CD4-positive, alpha-beta memory T cell (primary cell): ENCODE measurements at regions not wholly inside any gene's neighbourhood (a gene's known extent, or its start where the extent isn't known, plus 50 kb on each side); places are given as distances from the start of the nearest gene placed in this dataset.

ENCODE experiments used
- CTCF ChIA-PET: fragments of 350-600 bp; sonication (Branson Sonifier 250); formaldehyde crosslinking; loops from one replicate; lab custom pipeline; 2021; ENCODE audit warnings: inconsistent platforms; ENCODE audit not compliant: partially characterized antibody; lab: Charles Lee
- POLR2A ChIA-PET: fragments of 350-600 bp; sonication (Branson Sonifier 250); formaldehyde crosslinking; loops from one replicate; lab custom pipeline; 2021; ENCODE audit not compliant: partially characterized antibody; lab: Charles Lee
- DNase-seq, 5 donors: peaks; one replicate each; pipeline versions ENCODE4 v3.0.0 to v3.0.0-alpha.2; 2020 to 2022; ENCODE audit warnings: mixed read lengths in 1 of 5
- H3K27ac ChIP-seq: one replicate; pipeline ENCODE4 v1.7.0; 2013; ENCODE audit warnings: low read depth, low read length
- H3K27me3 ChIP-seq: 2 replicates; pipeline ENCODE4 v1.7.0; 2013; ENCODE audit warnings: mild to moderate bottlenecking, low read length, moderate library complexity; ENCODE audit not compliant: insufficient read depth
- H3K36me3 ChIP-seq: 2 replicates; pipeline ENCODE4 v1.7.0; 2013; ENCODE audit warnings: mild to moderate bottlenecking, low read length, moderate library complexity; ENCODE audit not compliant: insufficient read depth
- H3K4me1 ChIP-seq: 2 replicates; pipeline ENCODE4 v1.7.0; 2013; ENCODE audit warnings: mild to moderate bottlenecking, low read length, moderate library complexity; ENCODE audit not compliant: insufficient read depth
- H3K4me3 ChIP-seq, 2 donors: one replicate each; pipeline ENCODE4 v1.7.0; 2013; ENCODE audit warnings: low read length in 2 of 2, mild to moderate bottlenecking in 1 of 2
- H3K9me3 ChIP-seq, 2 donors: one replicate each; pipeline ENCODE4 v1.7.0; 2013; ENCODE audit warnings: low read length in 2 of 2, control low read depth in 1 of 2; ENCODE audit not compliant: control insufficient read depth in 1 of 2
- H3K27ac Mint-ChIP-seq, 7 donors: one replicate each; pipeline ENCODE4 v1.8.0; 2020 to 2021; ENCODE audit warnings: mixed read lengths in 7 of 7, mild to moderate bottlenecking in 6 of 7, inconsistent platforms in 3 of 7, moderate library complexity in 3 of 7
- H3K27me3 Mint-ChIP-seq, 2 donors: one replicate each; pipeline ENCODE4 v1.8.0; 2020 to 2021; ENCODE audit warnings: mixed read lengths in 2 of 2
- H3K36me3 Mint-ChIP-seq, 2 donors: one replicate each; pipeline ENCODE4 v1.8.0; 2020 to 2021; ENCODE audit warnings: mixed read lengths in 2 of 2, inconsistent platforms in 1 of 2, mild to moderate bottlenecking in 1 of 2
- H3K4me1 Mint-ChIP-seq, 4 donors: one replicate each; pipeline ENCODE4 v1.8.0; 2020 to 2021; ENCODE audit warnings: mixed read lengths in 4 of 4, mild to moderate bottlenecking in 1 of 4
- H3K4me3 Mint-ChIP-seq, 8 donors: one replicate each; pipeline ENCODE4 v1.8.0; 2020 to 2021; ENCODE audit warnings: mixed read lengths in 8 of 8, mild to moderate bottlenecking in 7 of 8, moderate library complexity in 6 of 8, inconsistent platforms in 3 of 8
- H3K9me3 Mint-ChIP-seq, 8 donors: one replicate each; pipeline ENCODE4 v1.8.0; 2020 to 2021; ENCODE audit warnings: mixed read lengths in 8 of 8, mild to moderate bottlenecking in 5 of 8, inconsistent platforms in 3 of 8, moderate library complexity in 1 of 8
- intact Hi-C: fragments of 100-400 bp; cut with micrococcal nuclease; formaldehyde crosslinking; loops from one replicate; pipeline ENCODE4 v1.15.1; 2023

GRCh38 chr13:106140476-106140875, 395.0 kb downstream of the EFNB2 start:
- Mint-ChIP-seq H3K27me3 (no peaks in the 10 kb centered on the region), H3K9me3 (no peaks in the 10 kb centered on the region), H3K27ac (no peak overlapping the region), H3K36me3 (no peaks in the 10 kb centered on the region), H3K4me1 (no peaks in the 10 kb centered on the region), H3K4me3 (no peak overlapping the region)
- no peaks in the 10 kb centered on the region for H3K4me1 ChIP-seq
- no peak overlapping the region for H3K27ac ChIP-seq
- H3K36me3 ChIP-seq = no peaks in the 10 kb centered on the region
- no peaks in the 10 kb centered on the region for H3K9me3 ChIP-seq
- ChIA-PET POLR2A (no interaction called here), CTCF (no interaction called here)
- H3K4me3 ChIP-seq = no peak overlapping the region
- DNase-seq = no peak
- no peaks in the 10 kb centered on the region for H3K27me3 ChIP-seq
- intact Hi-C loops = no loop called here

- intact Hi-C loops = no loop called here
- Histone ChIP-seq H3K4me1 (no peaks in the 10 kb centered on the region), H3K36me3 (no peaks in the 10 kb centered on the region), H3K27ac (no peak overlapping the region), H3K9me3 (no peaks in the 10 kb centered on the region), H3K27me3 (no peaks in the 10 kb centered on the region), H3K4me3 (no peak overlapping the region)
- POLR2A ChIA-PET = no interaction called here
- Mint-ChIP-seq H3K27me3 (no peaks in the 10 kb centered on the region), H3K9me3 (peaks cover 0 to 3% (median 0%) of the 10 kb centered on the region in 8 donors), H3K4me3 (no peak overlapping the region), H3K36me3 (no peaks in the 10 kb centered on the region), H3K27ac (no peak overlapping the region), H3K4me1 (no peaks in the 10 kb centered on the region)
- CTCF ChIA-PET = no interaction called here
- DNase-seq = no peak
These were observed 395.5 kb downstream of the EFNB2 start for GRCh38 chr13:106139942-106140341.

- POLR2A ChIA-PET = no interaction called here
- no peaks in the 10 kb centered on the region for H3K36me3 ChIP-seq
- DNase-seq = no peak
- no peak overlapping the region for H3K27ac ChIP-seq
- Mint-ChIP-seq H3K27ac (no peak overlapping the region), H3K36me3 (no peaks in the 10 kb centered on the region), H3K4me1 (no peaks in the 10 kb centered on the region), H3K27me3 (no peaks in the 10 kb centered on the region), H3K4me3 (no peak overlapping the region), H3K9me3 (peaks cover 0 to 3% (median 0%) of the 10 kb centered on the region in 8 donors)
- H3K4me3 ChIP-seq = no peak overlapping the region
- CTCF ChIA-PET = no interaction called here
- no peaks in the 10 kb centered on the region for H3K27me3 ChIP-seq
- intact Hi-C loops = no loop called here
- no peaks in the 10 kb centered on the region for H3K4me1 ChIP-seq
- H3K9me3 ChIP-seq = no peaks in the 10 kb centered on the region
These were observed 396.1 kb downstream of the EFNB2 start for GRCh38 chr13:106139377-106139776.

DNA sequence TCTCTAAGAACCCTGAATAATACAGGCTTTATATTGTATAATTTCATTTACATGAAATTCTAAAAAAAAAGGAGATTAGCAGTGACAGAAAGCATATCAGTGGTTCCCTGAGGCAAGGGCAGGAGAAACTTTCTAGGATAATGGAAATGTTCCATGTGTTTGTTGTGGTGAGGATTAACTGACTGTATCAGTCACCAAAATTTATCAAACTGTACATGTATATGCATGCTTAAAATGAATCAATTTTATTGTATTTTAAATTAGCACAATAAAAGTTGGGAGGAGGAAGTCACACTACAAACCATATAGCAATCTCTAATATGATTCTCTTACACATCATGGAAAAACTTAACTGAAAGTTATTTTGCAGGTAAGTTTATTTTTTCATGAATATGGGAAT, 396.8 kb downstream of the EFNB2 start:
- POLR2A ChIA-PET = no interaction called here
- H3K27ac ChIP-seq = no peak overlapping the region
- H3K9me3 ChIP-seq = no peaks in the 10 kb centered on the region
- no peak overlapping the region for H3K4me3 ChIP-seq
- Mint-ChIP-seq H3K4me1 (no peaks in the 10 kb centered on the region), H3K27me3 (no peaks in the 10 kb centered on the region), H3K27ac (no peak overlapping the region), H3K4me3 (no peak overlapping the region), H3K9me3 (peaks cover 0 to 3% (median under 1%) of the 10 kb centered on the region in 8 donors), H3K36me3 (no peaks in the 10 kb centered on the region)
- intact Hi-C loops = no loop called here
- DNase-seq = no peak
- CTCF ChIA-PET = no interaction called here
- H3K36me3 ChIP-seq = no peaks in the 10 kb centered on the region
- H3K27me3 ChIP-seq = no peaks in the 10 kb centered on the region
- H3K4me1 ChIP-seq = no peaks in the 10 kb centered on the region

DNA sequence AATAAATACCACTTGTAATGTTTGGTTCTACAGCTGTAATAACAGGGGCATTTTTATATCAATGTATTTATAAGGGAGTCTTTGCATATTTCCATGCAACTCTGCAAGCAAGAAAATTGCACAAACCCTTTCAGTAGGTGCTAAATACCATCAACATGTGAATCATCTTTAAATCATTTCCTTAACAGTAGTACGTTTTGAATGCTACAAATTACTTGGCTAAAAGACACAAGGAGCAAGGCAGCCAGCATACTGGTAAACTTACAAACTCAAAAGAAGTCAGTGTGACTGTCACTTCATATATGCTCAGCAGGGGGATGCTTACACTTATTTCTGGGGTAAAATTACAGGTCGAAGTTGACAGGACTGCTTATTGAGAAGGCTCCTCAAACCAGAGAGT, 402.4 kb downstream of the EFNB2 start:
- no peak overlapping the region for H3K27ac ChIP-seq
- POLR2A ChIA-PET = no interaction called here
- Mint-ChIP-seq H3K9me3 (peaks cover 0 to 10% (median 4%) of the 10 kb centered on the region in 8 donors), H3K36me3 (no peaks in the 10 kb centered on the region), H3K27me3 (peaks cover 0 to 5% of the 10 kb centered on the region in 2 donors), H3K4me3 (no peak overlapping the region), H3K27ac (no peak overlapping the region), H3K4me1 (no peaks in the 10 kb centered on the region)
- H3K4me1 ChIP-seq = no peaks in the 10 kb centered on the region
- H3K36me3 ChIP-seq = no peaks in the 10 kb centered on the region
- CTCF ChIA-PET = no interaction called here
- H3K4me3 ChIP-seq = no peak overlapping the region
- H3K27me3 ChIP-seq = no peaks in the 10 kb centered on the region
- no peaks in the 10 kb centered on the region for H3K9me3 ChIP-seq
- intact Hi-C loops = no loop called here
- no peak for DNase-seq

- POLR2A ChIA-PET = no interaction called here
- intact Hi-C loops = no loop called here
- Histone ChIP-seq H3K4me3 (no peak overlapping the region), H3K27me3 (no peaks in the 10 kb centered on the region), H3K36me3 (no peaks in the 10 kb centered on the region), H3K9me3 (no peaks in the 10 kb centered on the region), H3K27ac (no peak overlapping the region), H3K4me1 (no peaks in the 10 kb centered on the region)
- Mint-ChIP-seq H3K9me3 (peaks cover 0 to 10% (median 4%) of the 10 kb centered on the region in 8 donors), H3K36me3 (no peaks in the 10 kb centered on the region), H3K4me3 (no peak overlapping the region), H3K27ac (no peak overlapping the region), H3K4me1 (no peaks in the 10 kb centered on the region), H3K27me3 (peaks cover 0 to 5% of the 10 kb centered on the region in 2 donors)
- CTCF ChIA-PET = no interaction called here
- DNase-seq = no peak
These were observed 403.2 kb downstream of the EFNB2 start for GRCh38 chr13:106132216-106132615.

DNA sequence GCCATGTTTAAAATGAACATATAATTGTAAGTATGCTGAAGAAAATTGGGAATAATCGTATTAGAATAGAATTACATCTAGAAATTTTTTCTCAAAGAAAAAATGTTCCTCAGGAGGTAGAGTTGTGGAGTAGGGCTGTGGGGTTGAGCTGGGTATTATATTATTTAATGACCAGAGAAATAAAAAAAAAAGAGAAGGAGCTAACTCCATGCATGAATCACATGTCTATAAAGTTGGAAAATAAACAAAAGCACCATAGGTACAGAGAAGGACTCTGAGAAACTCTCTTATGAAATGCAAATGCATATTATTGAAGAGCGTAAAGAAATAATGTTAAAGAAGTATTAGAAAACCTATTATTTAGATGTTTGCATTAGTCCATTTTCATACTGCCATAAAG, 405.5 kb downstream of the EFNB2 start:
- Mint-ChIP-seq H3K27ac (no peak overlapping the region), H3K36me3 (no peaks in the 10 kb centered on the region), H3K27me3 (peaks cover 0 to 5% of the 10 kb centered on the region in 2 donors), H3K4me3 (no peak overlapping the region), H3K4me1 (no peaks in the 10 kb centered on the region), H3K9me3 (peaks cover 0 to 10% (median 3%) of the 10 kb centered on the region in 8 donors)
- no peak for DNase-seq
- H3K4me3 ChIP-seq = no peak overlapping the region
- intact Hi-C loops = no loop called here
- no peaks in the 10 kb centered on the region for H3K36me3 ChIP-seq
- ChIA-PET CTCF (no interaction called here), POLR2A (no interaction called here)
- no peaks in the 10 kb centered on the region for H3K4me1 ChIP-seq
- no peak overlapping the region for H3K27ac ChIP-seq
- no peaks in the 10 kb centered on the region for H3K9me3 ChIP-seq
- no peaks in the 10 kb centered on the region for H3K27me3 ChIP-seq

DNA sequence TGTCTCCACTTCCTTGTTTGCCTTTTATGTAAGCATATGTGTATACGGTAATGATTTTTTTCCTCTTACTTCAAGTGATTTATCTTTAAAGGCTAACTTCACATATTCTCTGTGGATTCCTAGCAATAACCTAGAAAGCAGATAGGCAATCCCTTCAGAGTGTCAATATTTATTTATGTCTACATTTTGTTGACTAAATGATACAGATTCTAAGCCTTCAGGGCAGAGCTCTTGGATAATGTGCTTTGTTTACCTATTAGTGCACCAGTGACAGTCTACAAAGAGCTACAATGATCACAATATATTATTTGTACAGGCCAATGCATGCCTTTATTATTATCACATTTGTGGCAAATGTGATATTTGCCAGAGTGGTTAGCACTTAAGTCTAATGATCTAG, 406.2 kb downstream of the EFNB2 start:
- intact Hi-C loops = no loop called here
- no peak for DNase-seq
- POLR2A ChIA-PET = no interaction called here

More for the DNA sequence above, 406.2 kb downstream of the EFNB2 start:
- Histone ChIP-seq H3K27me3 (no peaks in the 10 kb centered on the region), H3K36me3 (no peaks in the 10 kb centered on the region), H3K4me3 (no peak overlapping the region), H3K9me3 (no peaks in the 10 kb centered on the region), H3K27ac (no peak overlapping the region), H3K4me1 (no peaks in the 10 kb centered on the region)
- peaks cover 0 to 10% (median 2%) of the 10 kb centered on the region in 8 donors for H3K9me3 Mint-ChIP-seq
- no peaks in the 10 kb centered on the region for H3K36me3 Mint-ChIP-seq
- peaks cover 0 to 5% of the 10 kb centered on the region in 2 donors for H3K27me3 Mint-ChIP-seq
- CTCF ChIA-PET = no interaction called here
- H3K27ac Mint-ChIP-seq = no peak overlapping the region
- H3K4me1 Mint-ChIP-seq = no peaks in the 10 kb centered on the region
- no peak overlapping the region for H3K4me3 Mint-ChIP-seq
